ENCODE measurements at regions not wholly inside any gene's neighbourhood (a gene's known extent, or its start where the extent isn't known, plus 50 kb on each side); places are given as distances from the start of the nearest gene placed in this dataset.

DNA sequence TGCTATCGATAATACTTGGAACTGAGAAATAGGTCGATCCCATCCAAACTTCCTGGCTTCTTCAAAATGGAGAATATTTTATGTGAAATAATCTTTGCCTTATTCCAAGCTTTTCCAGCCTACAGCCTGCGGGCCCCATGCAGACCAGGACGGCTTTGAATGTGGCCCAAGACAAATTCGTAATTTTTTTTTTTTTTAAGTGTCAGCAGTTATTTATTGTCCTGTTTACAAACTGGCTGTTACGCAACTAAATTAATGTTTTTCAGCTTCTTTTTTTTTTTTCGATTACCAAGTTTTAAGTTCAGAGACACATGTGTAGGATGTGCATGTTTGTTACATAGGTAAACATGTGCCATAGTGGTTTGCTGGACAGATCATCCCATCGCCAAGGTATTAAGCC, 411.7 kb upstream of the EDIL3 start:
- Histone ChIP-seq H3K27ac (no peak overlapping the region), H3K4me3 (no peak overlapping the region), H3K9me3 (no peaks in the 10 kb centered on the region), H3K4me2 (no peak overlapping the region), H3K4me1 (no peaks in the 10 kb centered on the region)
- 47% methylated on average over 8 of the region's 8 CpGs for WGBS (ENCODE audit: missing lambda C conversion rate)
- DNase-seq (ENCODE audit: low read depth in 1 of 2, low spot score in 1 of 2) (no peak), ATAC-seq (no peak), FAIRE-seq (no peak)
- POLR2A ChIA-PET = no interaction called here
- TF ChIP-seq ZNF302 (CRISPR knock-in tag; IDR thresholded peaks at IDR 0.05) (no peak), ESRRA (IDR thresholded peaks at IDR 0.05; ENCODE audit: borderline replicate concordance, low read length) (no peak), FOSB (CRISPR knock-in tag; IDR thresholded peaks at IDR 0.05) (no peak), MAFK (IDR thresholded peaks at IDR 0.05; ENCODE audit: partially characterized antibody) (peak; percentile 43)
- CTCF ChIA-PET = no interaction called here

- 29% methylated on average over 2 of the region's 2 CpGs for WGBS (ENCODE audit: missing lambda C conversion rate)
- H3K9me3 ChIP-seq = no peaks in the 10 kb centered on the region
- H3K4me3 ChIP-seq = no peak overlapping the region
- FAIRE-seq (no peak), DNase-seq (ENCODE audit: low read depth in 1 of 2, low spot score in 1 of 2) (no peak), ATAC-seq (no peak)
- no peak overlapping the region for H3K27ac ChIP-seq
- ChIA-PET CTCF (no interaction called here), POLR2A (no interaction called here)
- no peaks in the 10 kb centered on the region for H3K4me1 ChIP-seq
- no peak overlapping the region for H3K4me2 ChIP-seq
- TF ChIP-seq SREBF2 (IDR thresholded peaks at IDR 0.05) (no peak), PHF8 (IDR thresholded peaks at IDR 0.05; ENCODE audit: borderline replicate concordance, low read depth) (no peak), CHD2 (IDR thresholded peaks at IDR 0.05; ENCODE audit: low read length, partially characterized antibody) (no peak), GATA3 (IDR thresholded peaks at IDR 0.05; ENCODE audit: borderline replicate concordance) (no peak), KDM1A (IDR thresholded peaks at IDR 0.05; ENCODE audit: low read depth) (no peak), MAX (IDR thresholded peaks at IDR 0.05) (no peak), FOXS1 (CRISPR knock-in tag; IDR thresholded peaks at IDR 0.05) (no peak), E2F6 (IDR thresholded peaks at IDR 0.05; ENCODE audit: borderline replicate concordance, low read depth) (no peak), HOXA7 (CRISPR knock-in tag; IDR thresholded peaks at IDR 0.05) (no peak), HDAC2 (IDR thresholded peaks at IDR 0.05) (no peak)
These were observed 409.9 kb upstream of the EDIL3 start for GRCh38 chr5:84794486-84795035.

- H3K4me3 ChIP-seq = no peak overlapping the region
- no peak for FAIRE-seq
- H3K9me3 ChIP-seq = no peaks in the 10 kb centered on the region
- TF ChIP-seq RAD21 (conservative IDR thresholded peaks at IDR 0.05 in 1 of 2, IDR thresholded peaks at IDR 0.05 in 1 of 2) = no peak
- no peak for TF ChIP-seq JUN (IDR thresholded peaks at IDR 0.05)
- TF ChIP-seq CBX8 (IDR thresholded peaks at IDR 0.05) = no peak
- no peak for TF ChIP-seq HOXA7 (CRISPR knock-in tag; IDR thresholded peaks at IDR 0.05)
- no peak for TF ChIP-seq NR3C1 (IDR thresholded peaks at IDR 0.05)
- no peak for TF ChIP-seq USF2 (IDR thresholded peaks at IDR 0.05)
- no peak for TF ChIP-seq HDAC2 (IDR thresholded peaks at IDR 0.05)
- no peak for TF ChIP-seq KDM5A (IDR thresholded peaks at IDR 0.05)
- TF ChIP-seq ZFP36 (IDR thresholded peaks at IDR 0.05; ENCODE audit: borderline replicate concordance, partially characterized antibody) = no peak
- TF ChIP-seq REST (IDR thresholded peaks at IDR 0.05) = no peak
- no peak for TF ChIP-seq NFE2L2 (conservative IDR thresholded peaks at IDR 0.05; ENCODE audit: low read length)
- ATAC-seq = no peak
- no peak overlapping the region for H3K4me2 ChIP-seq
- CTCF ChIA-PET = no interaction called here
- no peaks in the 10 kb centered on the region for H3K4me1 ChIP-seq
- DNase-seq (ENCODE audit: low read depth in 1 of 2, low spot score in 1 of 2) = no peak
- POLR2A ChIA-PET = no interaction called here
- no peak overlapping the region for H3K27ac ChIP-seq
- WGBS (ENCODE audit: missing lambda C conversion rate) = 11% methylated on average over 3 of the region's 3 CpGs
These were observed 407.1 kb upstream of the EDIL3 start for GRCh38 chr5:84791730-84792129.
